NCI-H510A treated with DMSO at 0.1 percent for 48 hours (cell line): ENCODE measurements at regions not wholly inside any gene's neighbourhood (a gene's known extent, or its start where the extent isn't known, plus 50 kb on each side); places are given as distances from the start of the nearest gene placed in this dataset.

ENCODE experiments used
- DNase-seq: peaks from one replicate; lab custom pipeline; 2025; lab: John Stamatoyannopoulos, UW

DNA sequence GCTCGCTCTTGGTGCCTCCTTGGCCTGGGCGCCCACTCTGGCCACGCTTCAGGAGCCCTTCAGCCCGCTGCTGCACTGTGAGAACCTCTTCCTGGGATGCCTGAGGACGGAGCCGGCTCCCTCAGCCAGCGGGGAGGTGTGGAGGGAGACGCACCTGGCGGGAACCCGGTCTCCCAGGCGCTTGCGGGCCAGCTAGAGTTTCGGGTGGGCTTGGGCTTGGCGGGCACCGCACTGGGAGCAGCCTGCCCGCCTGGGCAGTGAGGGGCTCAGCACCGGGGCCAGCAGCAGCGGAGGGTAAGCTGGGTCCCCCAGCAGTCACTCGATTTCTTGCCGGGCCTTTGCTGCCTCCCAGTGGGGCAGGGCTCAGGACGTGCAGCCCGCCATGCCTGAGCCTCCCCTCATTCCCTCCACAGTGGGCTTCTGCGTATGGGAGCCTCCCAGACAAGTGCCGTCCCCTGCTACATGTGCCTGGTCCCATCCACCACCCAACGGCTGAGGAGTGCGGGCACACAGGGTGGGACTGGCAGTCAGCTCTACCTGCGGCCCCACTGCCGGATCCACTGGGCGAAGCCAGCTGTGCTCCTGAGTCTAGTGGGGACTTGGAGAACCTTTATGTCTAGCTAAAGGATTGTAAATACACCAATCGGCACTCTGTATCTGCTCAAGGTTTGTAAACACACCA lies 708.7 kb downstream of the VGLL3 start:
- DNase-seq: no peak

GRCh38 chr3:86269364-86270155 lies 721.4 kb downstream of the VGLL3 start:
- no peak for DNase-seq

GRCh38 chr3:86257955-86258641 lies 732.9 kb downstream of the VGLL3 start:
- no peak for DNase-seq

- no peak for DNase-seq
Observed at GRCh38 chr3:86254480-86254879, 736.5 kb downstream of the VGLL3 start.

DNA sequence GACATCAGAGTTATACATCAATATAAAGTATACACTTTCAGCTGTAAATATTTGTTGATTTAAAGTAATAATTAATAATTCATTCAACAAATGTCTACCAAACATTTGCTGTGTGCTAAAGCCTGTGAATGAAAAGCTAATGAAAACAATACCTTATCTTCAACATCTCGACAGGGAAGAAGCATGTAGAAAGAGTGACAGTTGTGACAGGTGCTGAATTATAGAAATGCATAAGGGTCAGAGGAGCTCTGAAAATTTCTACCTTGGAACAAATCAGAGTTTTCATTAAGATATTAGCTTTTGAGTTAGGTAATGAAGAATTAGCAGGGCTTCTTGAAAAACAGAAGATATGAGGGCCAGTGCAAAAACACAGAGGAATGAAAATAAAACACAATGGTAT lies 739.2 kb downstream of the VGLL3 start:
- peak; percentile 27 for DNase-seq

- no peak for DNase-seq
Observed at GRCh38 chr3:86249833-86250232, 741.1 kb downstream of the VGLL3 start.

GRCh38 chr3:86245360-86245759 lies 745.6 kb downstream of the VGLL3 start:
- peak; percentile 14 for DNase-seq

- DNase-seq: no peak
Observed at GRCh38 chr3:86244905-86245304, 746.0 kb downstream of the VGLL3 start.

DNA sequence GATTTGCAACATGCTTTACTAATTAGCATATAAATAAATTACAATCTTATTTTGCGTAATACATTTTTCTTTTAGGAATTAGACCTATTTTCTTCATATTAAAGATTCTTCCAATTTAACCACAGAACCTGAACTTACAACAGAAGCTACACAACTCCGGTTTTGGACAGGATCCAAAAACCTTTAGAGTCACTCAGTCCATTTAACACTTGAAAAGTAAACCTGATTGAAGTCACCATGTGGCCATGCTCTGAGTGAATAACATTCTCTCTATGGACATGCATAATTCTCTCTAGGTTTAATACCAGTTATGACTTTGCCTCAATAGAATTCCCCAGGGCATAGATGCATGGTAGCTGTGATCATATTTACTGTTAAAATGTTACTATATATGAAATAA lies 751.0 kb downstream of the VGLL3 start:
- peak; percentile 17 for DNase-seq

DNA sequence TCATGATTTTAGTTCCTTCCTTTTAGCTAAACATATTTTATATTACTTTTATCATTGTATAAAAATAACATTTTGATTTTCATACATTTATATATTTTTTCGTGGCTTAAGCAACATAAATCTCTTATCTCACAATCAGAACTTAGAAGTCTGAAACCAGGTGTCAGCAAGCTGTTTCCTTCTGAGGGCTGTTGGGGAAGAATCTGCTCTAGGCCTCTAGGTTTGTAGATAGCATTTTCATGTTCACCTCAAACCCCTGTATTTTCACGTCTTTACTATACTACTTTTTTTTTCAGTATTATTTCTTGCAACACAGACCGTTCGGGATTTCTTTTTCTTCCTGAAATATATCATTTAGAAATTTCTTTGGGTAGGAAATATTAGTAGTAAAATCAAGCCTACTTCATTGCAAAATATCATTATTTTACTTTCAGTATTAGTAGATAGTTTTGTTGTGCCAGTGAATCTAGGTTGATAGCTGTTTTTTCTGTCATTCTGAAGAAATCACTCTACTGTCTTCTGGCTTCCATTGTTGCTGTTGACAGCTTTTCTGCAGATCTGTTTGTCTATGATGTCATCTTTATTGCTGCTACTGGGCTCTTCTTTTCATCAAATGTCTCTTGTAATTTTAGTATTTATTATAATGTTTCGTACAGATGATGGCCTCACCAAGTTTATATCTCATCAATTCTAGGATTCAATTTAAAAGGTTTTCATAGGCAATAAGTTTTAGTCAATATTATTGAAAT lies 756.3 kb downstream of the VGLL3 start:
- DNase-seq: no peak

DNA sequence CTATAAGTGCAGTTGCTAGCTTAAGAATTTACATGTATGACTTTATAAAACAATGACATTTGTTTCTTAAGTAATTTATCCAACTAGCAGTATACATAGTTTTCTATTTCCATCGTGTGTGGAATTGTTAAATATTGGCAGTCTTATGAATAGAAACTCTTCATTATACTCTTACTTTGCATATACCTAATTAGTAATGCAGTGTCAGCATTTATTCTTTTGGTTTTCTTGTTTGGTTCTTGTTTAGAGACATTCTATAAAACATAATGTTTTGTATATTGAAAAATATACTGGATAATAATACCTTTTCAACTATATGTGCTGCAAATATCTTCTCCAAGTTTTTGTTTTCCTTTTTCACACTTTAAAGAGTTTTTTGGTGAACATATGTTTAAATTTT lies 760.2 kb downstream of the VGLL3 start:
- no peak for DNase-seq

- no peak for DNase-seq
Observed at GRCh38 chr3:86229775-86230094, 761.2 kb downstream of the VGLL3 start.

GRCh38 chr3:86229086-86229774 lies 761.7 kb downstream of the VGLL3 start:
- no peak for DNase-seq

GRCh38 chr3:86228101-86228500 lies 762.8 kb downstream of the VGLL3 start:
- no peak for DNase-seq

DNA sequence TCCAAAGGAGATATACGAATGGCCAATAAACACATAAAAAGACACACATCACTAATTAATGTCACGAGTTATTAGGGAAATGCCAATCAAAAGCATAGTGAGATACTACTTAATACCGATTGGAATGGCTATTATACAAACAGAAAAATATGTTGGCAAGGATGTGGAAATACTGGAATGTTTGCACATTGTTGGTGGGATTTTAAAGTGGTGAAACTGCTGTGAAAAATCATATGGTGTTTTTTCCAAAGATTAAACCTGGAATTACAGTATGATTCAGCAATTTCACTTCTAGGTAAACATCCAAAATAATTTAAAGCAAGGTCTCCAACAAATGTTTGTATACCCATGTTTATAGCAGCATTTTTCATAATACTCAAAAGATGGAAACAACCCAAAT lies 765.5 kb downstream of the VGLL3 start:
- no peak for DNase-seq

- DNase-seq: no peak
Observed at GRCh38 chr3:86221601-86222000, 769.3 kb downstream of the VGLL3 start.

GRCh38 chr3:86208772-86209171 lies 782.2 kb downstream of the VGLL3 start:
- no peak for DNase-seq

DNA sequence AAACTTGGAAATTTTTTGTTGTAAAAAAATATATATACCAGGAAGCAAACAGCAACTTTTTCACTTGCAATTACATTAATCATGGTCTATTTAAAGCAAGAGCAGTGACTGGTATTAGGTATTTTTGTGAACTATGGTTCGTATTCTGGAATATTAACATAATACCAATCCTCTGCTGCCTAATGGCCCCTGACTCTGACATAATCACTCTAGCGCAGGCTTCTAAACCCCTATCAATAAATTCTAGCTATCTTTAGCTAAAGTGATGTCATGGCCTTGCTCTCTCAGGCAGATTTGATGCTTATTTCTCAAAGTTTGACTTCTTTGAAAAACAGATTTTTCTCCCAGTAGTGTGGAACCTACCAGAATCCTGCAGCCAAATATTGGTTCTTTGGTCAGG lies 808.3 kb downstream of the VGLL3 start:
- no peak for DNase-seq

GRCh38 chr3:86180696-86181095 lies 810.3 kb downstream of the VGLL3 start:
- no peak for DNase-seq

DNA sequence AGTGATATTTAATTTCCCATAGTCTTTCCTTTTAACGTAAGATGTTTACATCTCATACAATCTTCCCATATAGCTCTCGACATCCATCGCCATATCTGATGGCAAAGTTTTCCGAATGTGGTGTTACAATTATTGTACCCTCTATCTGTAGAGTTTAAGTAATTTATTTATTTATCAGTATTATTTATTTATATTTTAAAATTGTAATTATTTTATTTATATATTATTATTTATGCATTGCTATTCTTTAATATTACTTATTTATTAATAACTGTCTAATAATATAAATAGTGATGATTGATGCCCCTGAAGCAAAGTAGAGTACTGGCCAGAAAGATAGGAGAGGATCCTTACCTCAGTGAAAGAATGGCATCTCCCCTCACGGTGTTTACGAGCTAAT lies 812.9 kb downstream of the VGLL3 start:
- DNase-seq: no peak

DNA sequence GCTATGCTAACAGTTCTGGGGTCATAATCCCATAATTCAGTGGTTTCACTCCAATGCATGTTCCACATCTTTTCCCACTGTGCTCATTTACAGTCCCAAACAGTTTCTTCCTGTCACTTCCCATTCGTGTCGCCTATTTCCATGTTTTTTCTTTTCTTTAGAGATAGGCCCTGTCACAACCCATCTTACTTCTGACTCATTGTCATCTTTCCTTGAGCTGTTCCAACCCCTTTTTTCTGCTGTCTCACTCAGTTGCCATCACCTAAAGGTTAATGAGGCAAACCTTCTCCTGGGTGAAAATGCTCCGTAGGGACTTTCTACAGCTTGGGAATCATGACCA lies 814.5 kb downstream of the VGLL3 start:
- no peak for DNase-seq
